ENCODE measurements at regions not wholly inside any gene's neighbourhood (a gene's known extent, or its start where the extent isn't known, plus 50 kb on each side); places are given as distances from the start of the nearest gene placed in this dataset.
"Not testable (repeated sequence)": the region's sequence is repeated elsewhere in the genome, so short reads cannot be mapped to it uniquely, and the experiment has no call there.

- Histone ChIP-seq H3K4me1 (ENCODE audit: insufficient read depth, low read length) (peaks cover 18% of the 10 kb centered on the region), H3K9ac (ENCODE audit: low read length) (peak overlapping the region; percentile 72), H3K4me2 (ENCODE audit: low read length) (peak overlapping the region; percentile 76), H2AFZ (ENCODE audit: low read depth, low read length) (peak overlapping the region; percentile 36), H3K9me3 (ENCODE audit: insufficient read depth, low read depth, low read length) (no peaks in the 10 kb centered on the region), H3K79me2 (ENCODE audit: insufficient read depth, low read length) (no peaks in the 10 kb centered on the region), H3K27ac (ENCODE audit: low read depth, low read length) (peak overlapping the region; percentile 91), H3K36me3 (ENCODE audit: insufficient read depth, low read length) (no peaks in the 10 kb centered on the region), H3K27me3 (ENCODE audit: insufficient read depth, low read length) (no peaks in the 10 kb centered on the region), H4K20me1 (ENCODE audit: insufficient read depth, low read length) (no peaks in the 10 kb centered on the region), H3K4me3 (ENCODE audit: insufficient read depth, low read depth, low read length) (peak overlapping the region; percentile 34)
- Mint-ChIP-seq H3K36me3 (ENCODE audit: low read depth, unreplicated experiment) (no peaks in the 10 kb centered on the region), H3K9me3 (ENCODE audit: unreplicated experiment) (no peaks in the 10 kb centered on the region), H3K27ac (ENCODE audit: unreplicated experiment) (no peak overlapping the region), H3K4me3 (ENCODE audit: unreplicated experiment) (no peak overlapping the region), H3K27me3 (ENCODE audit: low read depth, unreplicated experiment) (no peaks in the 10 kb centered on the region), H3K4me1 (ENCODE audit: low read depth, unreplicated experiment) (peaks cover 17% of the 10 kb centered on the region)
- FAIRE-seq, result peak; percentile 96
- TF ChIP-seq CTCF (IDR thresholded peaks at IDR 0.05; ENCODE audit: insufficient read depth, low read depth, low read length) (no peak), EZH2 (IDR thresholded peaks at IDR 0.05; ENCODE audit: insufficient read depth, low read length) (no peak)
- DNase-seq (ENCODE audit: low read depth), result peak; percentile 96
Observed at GRCh38 chr4:151540728-151541388, 131.9 kb downstream of the FHIP1A start.

DNA sequence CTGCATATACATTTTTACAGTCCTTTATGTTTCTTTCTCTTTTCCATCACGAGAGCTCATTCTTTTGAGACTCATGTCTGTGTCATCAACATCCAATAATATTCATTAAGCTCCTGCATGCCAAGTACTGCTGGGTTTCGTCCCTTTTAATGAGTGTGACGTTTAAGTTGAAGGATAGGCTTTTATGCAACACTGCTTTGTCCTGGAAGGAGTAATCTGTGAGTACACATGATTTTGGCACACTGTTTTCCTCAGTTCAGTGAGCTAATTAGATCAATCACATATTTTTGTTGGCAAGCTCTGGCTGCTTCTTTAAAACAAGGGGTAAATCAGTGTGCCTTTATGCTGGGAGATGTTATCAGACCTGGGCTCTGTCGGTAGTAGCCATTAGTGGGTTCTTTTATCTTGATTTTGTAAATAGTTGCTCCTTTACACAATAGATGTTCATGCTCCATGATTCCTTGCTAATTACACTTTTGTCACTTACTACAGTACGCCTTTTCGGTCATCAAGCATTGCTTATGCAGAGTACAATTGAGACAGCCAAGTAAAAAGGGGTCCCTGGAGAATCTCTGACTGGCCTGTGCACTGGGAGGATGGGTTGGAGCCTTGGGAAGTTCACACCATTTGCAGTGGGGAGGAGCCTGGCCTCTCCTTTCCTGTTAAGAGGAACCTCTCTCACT is 132.6 kb downstream of the FHIP1A start:
- peaks cover 18% of the 10 kb centered on the region for H3K4me1 ChIP-seq (ENCODE audit: insufficient read depth, low read length)
- H3K4me3 Mint-ChIP-seq (ENCODE audit: unreplicated experiment), result no peak overlapping the region
- H3K27ac ChIP-seq (ENCODE audit: low read depth, low read length), result peak overlapping the region; percentile 91
- FAIRE-seq (peak; percentile 5), DNase-seq (ENCODE audit: low read depth) (peak; percentile 85)
- peak overlapping the region; percentile 76 for H3K4me2 ChIP-seq (ENCODE audit: low read length)
- peak overlapping the region; percentile 34 for H3K4me3 ChIP-seq (ENCODE audit: insufficient read depth, low read depth, low read length)
- H3K9ac ChIP-seq (ENCODE audit: low read length), result peak overlapping the region; percentile 72
- TF ChIP-seq EZH2 (IDR thresholded peaks at IDR 0.05; ENCODE audit: insufficient read depth, low read length) (no peak), CTCF (IDR thresholded peaks at IDR 0.05; ENCODE audit: insufficient read depth, low read depth, low read length) (no peak)
- H3K79me2 ChIP-seq (ENCODE audit: insufficient read depth, low read length), result no peaks in the 10 kb centered on the region
- no peaks in the 10 kb centered on the region for H3K27me3 ChIP-seq (ENCODE audit: insufficient read depth, low read length)
- H3K9me3 ChIP-seq (ENCODE audit: insufficient read depth, low read depth, low read length), result no peaks in the 10 kb centered on the region
- H3K4me1 Mint-ChIP-seq (ENCODE audit: low read depth, unreplicated experiment), result peaks cover 17% of the 10 kb centered on the region
- H3K36me3 ChIP-seq (ENCODE audit: insufficient read depth, low read length), result no peaks in the 10 kb centered on the region
- no peaks in the 10 kb centered on the region for H3K36me3 Mint-ChIP-seq (ENCODE audit: low read depth, unreplicated experiment)
- H4K20me1 ChIP-seq (ENCODE audit: insufficient read depth, low read length), result no peaks in the 10 kb centered on the region
- H3K27me3 Mint-ChIP-seq (ENCODE audit: low read depth, unreplicated experiment), result no peaks in the 10 kb centered on the region
- H3K27ac Mint-ChIP-seq (ENCODE audit: unreplicated experiment), result no peak overlapping the region
- peak overlapping the region; percentile 36 for H2AFZ ChIP-seq (ENCODE audit: low read depth, low read length)
- H3K9me3 Mint-ChIP-seq (ENCODE audit: unreplicated experiment), result no peaks in the 10 kb centered on the region

DNA sequence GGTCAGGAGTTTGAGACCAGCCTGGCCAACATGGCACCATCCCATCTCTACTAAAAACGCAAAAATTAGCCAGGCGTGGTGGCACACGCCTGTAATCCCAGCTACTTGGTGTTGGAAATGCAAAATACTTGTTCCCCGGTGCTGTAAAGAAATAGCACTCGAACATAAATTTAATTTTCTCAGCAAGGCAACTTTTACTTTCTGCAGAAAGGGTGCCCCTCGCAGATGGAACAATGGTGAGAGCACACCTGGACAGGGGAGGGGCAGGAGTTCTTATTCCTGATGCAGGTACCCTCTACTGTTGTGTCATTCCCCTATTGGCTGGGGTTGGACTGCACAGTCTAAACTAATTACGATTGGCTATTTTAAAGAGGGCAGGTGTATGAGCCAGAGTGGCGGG is 139.7 kb downstream of the FHIP1A start:
- H3K4me3 ChIP-seq (ENCODE audit: insufficient read depth, low read depth, low read length), result no peak overlapping the region
- DNase-seq (ENCODE audit: low read depth) (no peak), FAIRE-seq (no peak)
- H3K4me1 ChIP-seq (ENCODE audit: insufficient read depth, low read length), result no peaks in the 10 kb centered on the region
- H3K27me3 ChIP-seq (ENCODE audit: insufficient read depth, low read length), result no peaks in the 10 kb centered on the region
- Mint-ChIP-seq H3K4me3 (ENCODE audit: unreplicated experiment) (no peak overlapping the region), H3K27ac (ENCODE audit: unreplicated experiment) (no peak overlapping the region), H3K4me1 (ENCODE audit: low read depth, unreplicated experiment) (no peaks in the 10 kb centered on the region), H3K27me3 (ENCODE audit: low read depth, unreplicated experiment) (no peaks in the 10 kb centered on the region), H3K36me3 (ENCODE audit: low read depth, unreplicated experiment) (peaks cover 2% of the 10 kb centered on the region), H3K9me3 (ENCODE audit: unreplicated experiment) (peaks cover 20% of the 10 kb centered on the region)
- TF ChIP-seq CTCF (IDR thresholded peaks at IDR 0.05; ENCODE audit: insufficient read depth, low read depth, low read length), result no peak
- TF ChIP-seq EZH2 (IDR thresholded peaks at IDR 0.05; ENCODE audit: insufficient read depth, low read length), result no peak
- no peak overlapping the region for H3K27ac ChIP-seq (ENCODE audit: low read depth, low read length)
- no peaks in the 10 kb centered on the region for H4K20me1 ChIP-seq (ENCODE audit: insufficient read depth, low read length)
- H2AFZ ChIP-seq (ENCODE audit: low read depth, low read length), result no peak overlapping the region
- no peak overlapping the region for H3K9ac ChIP-seq (ENCODE audit: low read length)
- H3K79me2 ChIP-seq (ENCODE audit: insufficient read depth, low read length), result no peaks in the 10 kb centered on the region
- H3K9me3 ChIP-seq (ENCODE audit: insufficient read depth, low read depth, low read length), result peaks cover 10% of the 10 kb centered on the region
- no peak overlapping the region for H3K4me2 ChIP-seq (ENCODE audit: low read length)
- H3K36me3 ChIP-seq (ENCODE audit: insufficient read depth, low read length), result no peaks in the 10 kb centered on the region

DNA sequence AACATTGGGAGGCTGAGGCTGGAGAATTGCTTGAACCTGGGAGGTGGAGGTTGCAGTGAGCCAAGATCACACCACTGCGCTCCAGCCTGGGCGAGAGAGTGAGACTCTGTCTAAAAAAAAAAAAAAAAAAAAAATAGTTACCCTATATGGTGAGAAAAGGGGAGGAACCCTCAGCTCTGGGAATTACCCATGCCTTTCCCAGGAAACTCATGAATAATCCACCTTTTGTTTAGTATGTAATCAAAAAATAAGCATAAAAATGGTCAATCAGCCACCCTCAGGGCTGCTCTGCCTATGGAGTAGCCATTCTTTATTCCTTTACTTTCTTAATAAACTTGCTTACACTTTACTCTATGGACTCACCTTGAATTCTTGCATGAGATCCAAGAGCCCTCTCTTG is 140.4 kb downstream of the FHIP1A start:
- FAIRE-seq; H3K36me3 Mint-ChIP-seq (ENCODE audit: low read depth, unreplicated experiment): not testable (repeated sequence)

More for the DNA sequence above, 140.4 kb downstream of the FHIP1A start:
- H3K9me3 ChIP-seq (ENCODE audit: insufficient read depth, low read depth, low read length); H3K36me3 ChIP-seq (ENCODE audit: insufficient read depth, low read length); H3K4me1 ChIP-seq (ENCODE audit: insufficient read depth, low read length); H3K27ac ChIP-seq (ENCODE audit: low read depth, low read length); H3K27ac Mint-ChIP-seq (ENCODE audit: unreplicated experiment); H2AFZ ChIP-seq (ENCODE audit: low read depth, low read length); DNase-seq (ENCODE audit: low read depth); H3K4me1 Mint-ChIP-seq (ENCODE audit: low read depth, unreplicated experiment); H3K4me3 ChIP-seq (ENCODE audit: insufficient read depth, low read depth, low read length); H3K4me3 Mint-ChIP-seq (ENCODE audit: unreplicated experiment); H3K27me3 ChIP-seq (ENCODE audit: insufficient read depth, low read length); H3K9ac ChIP-seq (ENCODE audit: low read length); H4K20me1 ChIP-seq (ENCODE audit: insufficient read depth, low read length); H3K4me2 ChIP-seq (ENCODE audit: low read length); H3K79me2 ChIP-seq (ENCODE audit: insufficient read depth, low read length); H3K27me3 Mint-ChIP-seq (ENCODE audit: low read depth, unreplicated experiment): not testable (repeated sequence)
- H3K9me3 Mint-ChIP-seq (ENCODE audit: unreplicated experiment), result peaks cover 20% of the 10 kb centered on the region

All from astrocyte (in vitro differentiated cells and primary cell).